ENCODE measurements at regions not wholly inside any gene's neighbourhood (a gene's known extent, or its start where the extent isn't known, plus 50 kb on each side); places are given as distances from the start of the nearest gene placed in this dataset.

DNA sequence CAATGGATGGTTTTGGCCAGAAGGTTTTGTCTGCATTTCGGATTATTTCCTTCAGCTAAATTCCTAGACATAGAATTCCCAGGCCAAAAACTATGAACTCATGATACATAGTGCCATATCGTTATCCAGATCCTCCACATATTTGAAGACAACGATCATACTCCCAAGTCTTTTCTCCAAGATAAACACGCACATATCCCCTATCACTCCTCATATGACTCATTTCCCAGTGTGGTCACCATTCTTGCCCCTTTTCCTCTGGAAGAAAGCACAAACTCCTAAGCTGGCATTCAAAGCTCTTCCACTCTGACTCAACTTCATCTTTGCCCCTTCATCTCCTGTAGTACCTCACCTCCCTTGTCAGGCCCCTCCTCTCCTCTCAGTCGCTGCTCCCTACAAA lies 277.6 kb downstream of the PLPP3 start:
- no peak overlapping the region for H3K27ac ChIP-seq
- H3K27me3 ChIP-seq: no peaks in the 10 kb centered on the region
- peaks cover 0 to 20% (median 4%) of the 10 kb centered on the region in 4 donors for H3K4me1 ChIP-seq
- no peak for DNase-seq (ENCODE audit: low spot score in 2 of 2)
- H3K9me3 ChIP-seq: no peaks in the 10 kb centered on the region
- 81 to 83% methylated on average over 5 of the region's 5 CpGs for WGBS, 2 donors
- TF ChIP-seq EP300 (IDR thresholded peaks at IDR 0.05) (no peak), POLR2A (IDR thresholded peaks at IDR 0.05) (no peak)
- TF ChIP-seq, protein P1, sequence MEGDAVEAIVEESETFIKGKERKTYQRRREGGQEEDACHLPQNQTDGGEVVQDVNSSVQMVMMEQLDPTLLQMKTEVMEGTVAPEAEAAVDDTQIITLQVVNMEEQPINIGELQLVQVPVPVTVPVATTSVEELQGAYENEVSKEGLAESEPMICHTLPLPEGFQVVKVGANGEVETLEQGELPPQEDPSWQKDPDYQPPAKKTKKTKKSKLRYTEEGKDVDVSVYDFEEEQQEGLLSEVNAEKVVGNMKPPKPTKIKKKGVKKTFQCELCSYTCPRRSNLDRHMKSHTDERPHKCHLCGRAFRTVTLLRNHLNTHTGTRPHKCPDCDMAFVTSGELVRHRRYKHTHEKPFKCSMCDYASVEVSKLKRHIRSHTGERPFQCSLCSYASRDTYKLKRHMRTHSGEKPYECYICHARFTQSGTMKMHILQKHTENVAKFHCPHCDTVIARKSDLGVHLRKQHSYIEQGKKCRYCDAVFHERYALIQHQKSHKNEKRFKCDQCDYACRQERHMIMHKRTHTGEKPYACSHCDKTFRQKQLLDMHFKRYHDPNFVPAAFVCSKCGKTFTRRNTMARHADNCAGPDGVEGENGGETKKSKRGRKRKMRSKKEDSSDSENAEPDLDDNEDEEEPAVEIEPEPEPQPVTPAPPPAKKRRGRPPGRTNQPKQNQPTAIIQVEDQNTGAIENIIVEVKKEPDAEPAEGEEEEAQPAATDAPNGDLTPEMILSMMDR (IDR thresholded peaks at IDR 0.05): no peak
- no peak overlapping the region for H3K4me3 ChIP-seq
- no peaks in the 10 kb centered on the region for H3K36me3 ChIP-seq

GRCh38 chr1:56300836-56301235 lies 278.5 kb downstream of the PLPP3 start:
- no peak for DNase-seq (ENCODE audit: low spot score in 2 of 2)
- TF ChIP-seq, protein P1 (IDR thresholded peaks at IDR 0.05): no peak
- TF ChIP-seq EP300 (IDR thresholded peaks at IDR 0.05) (no peak), POLR2A (IDR thresholded peaks at IDR 0.05) (no peak)
- Histone ChIP-seq H3K36me3 (no peaks in the 10 kb centered on the region), H3K4me1 (peaks cover 0 to 29% (median 4%) of the 10 kb centered on the region in 4 donors), H3K27ac (no peak overlapping the region), H3K9me3 (no peaks in the 10 kb centered on the region), H3K27me3 (no peaks in the 10 kb centered on the region), H3K4me3 (no peak overlapping the region)
- 93 to 95% methylated on average over 1 of the region's 1 CpG for WGBS, 2 donors

- 87 to 96% methylated on average over 2 of the region's 2 CpGs for WGBS, 2 donors
- Histone ChIP-seq H3K4me1 (peaks cover 0 to 21% (median 3%) of the 10 kb centered on the region in 4 donors), H3K27me3 (no peaks in the 10 kb centered on the region), H3K36me3 (no peaks in the 10 kb centered on the region), H3K4me3 (no peak overlapping the region), H3K9me3 (no peaks in the 10 kb centered on the region), H3K27ac (no peak overlapping the region)
- DNase-seq (ENCODE audit: low spot score in 2 of 2): no peak
- TF ChIP-seq POLR2A (IDR thresholded peaks at IDR 0.05) (no peak), EP300 (IDR thresholded peaks at IDR 0.05) (no peak)
- TF ChIP-seq, protein P1 (IDR thresholded peaks at IDR 0.05): no peak
Observed at GRCh38 chr1:56298866-56299265, 280.5 kb downstream of the PLPP3 start.

- no peak overlapping the region for H3K4me3 ChIP-seq
- WGBS, 2 donors: 66 to 67% methylated on average over 2 of the region's 2 CpGs
- no peaks in the 10 kb centered on the region for H3K36me3 ChIP-seq
- H3K9me3 ChIP-seq: no peaks in the 10 kb centered on the region
- no peak overlapping the region for H3K27ac ChIP-seq
- TF ChIP-seq POLR2A (IDR thresholded peaks at IDR 0.05) (no peak), EP300 (IDR thresholded peaks at IDR 0.05) (no peak)
- TF ChIP-seq, protein P1 (IDR thresholded peaks at IDR 0.05): no peak
- no peak for DNase-seq (ENCODE audit: low spot score in 2 of 2)
- H3K27me3 ChIP-seq: no peaks in the 10 kb centered on the region
- peaks cover 0 to 15% (median 2%) of the 10 kb centered on the region in 4 donors for H3K4me1 ChIP-seq
Observed at GRCh38 chr1:56297904-56298303, 281.5 kb downstream of the PLPP3 start.

GRCh38 chr1:56297208-56297607 lies 282.2 kb downstream of the PLPP3 start:
- H3K9me3 ChIP-seq: no peaks in the 10 kb centered on the region
- TF ChIP-seq, protein P1 (IDR thresholded peaks at IDR 0.05): no peak
- TF ChIP-seq POLR2A (IDR thresholded peaks at IDR 0.05): no peak
- no peak for TF ChIP-seq EP300 (IDR thresholded peaks at IDR 0.05)

More at GRCh38 chr1:56297208-56297607, 282.2 kb downstream of the PLPP3 start:
- H3K27me3 ChIP-seq: no peaks in the 10 kb centered on the region
- H3K4me1 ChIP-seq: peaks cover 0 to 15% (median 2%) of the 10 kb centered on the region in 4 donors
- DNase-seq (ENCODE audit: low spot score in 2 of 2): no peak
- H3K36me3 ChIP-seq: no peaks in the 10 kb centered on the region
- no peak overlapping the region for H3K4me3 ChIP-seq
- WGBS, 2 donors: 75 to 80% methylated on average over 2 of the region's 2 CpGs
- no peak overlapping the region for H3K27ac ChIP-seq

Data from tibial nerve (tissue), 4 donors.